ENCODE measurements at regions not wholly inside any gene's neighbourhood (a gene's known extent, or its start where the extent isn't known, plus 50 kb on each side); places are given as distances from the start of the nearest gene placed in this dataset.

- TF ChIP-seq ZNF512 (CRISPR knock-in tag; IDR thresholded peaks at IDR 0.05; ENCODE audit: borderline replicate concordance) (no peak), AFF4 (CRISPR knock-in tag; IDR thresholded peaks at IDR 0.05; ENCODE audit: borderline replicate concordance) (no peak), GTF2I (CRISPR knock-in tag; conservative IDR thresholded peaks at IDR 0.05) (no peak), TP53 (CRISPR knock-in tag; IDR thresholded peaks at IDR 0.05) (no peak), MLX (CRISPR knock-in tag; IDR thresholded peaks at IDR 0.05) (no peak), SMAD4 (CRISPR knock-in tag; IDR thresholded peaks at IDR 0.05) (no peak), ZNF416 (CRISPR knock-in tag; IDR thresholded peaks at IDR 0.05) (no peak)
Measured at GRCh38 chr2:6782517-6783237, 83.0 kb downstream of the CMPK2 start (continued).

- H3K9me3 Mint-ChIP-seq = peaks cover 97% of the 10 kb centered on the region
- H3K27ac Mint-ChIP-seq = no peak overlapping the region
- H3K36me3 Mint-ChIP-seq = peaks cover 77% of the 10 kb centered on the region
- POLR2A ChIA-PET = no interaction called here
- DNase-seq (ENCODE audit: low spot score) = no peak
- no peaks in the 10 kb centered on the region for H3K4me1 Mint-ChIP-seq
- ATAC-seq = no peak
- H3K27me3 Mint-ChIP-seq (ENCODE audit: low read depth) = peaks cover 11% of the 10 kb centered on the region
- H3K4me3 Mint-ChIP-seq = no peak overlapping the region
- CTCF ChIA-PET = no interaction called here
- TF ChIP-seq ZNF671 (CRISPR knock-in tag; IDR thresholded peaks at IDR 0.05) (no peak), MXD4 (CRISPR knock-in tag; IDR thresholded peaks at IDR 0.05; ENCODE audit: borderline replicate concordance) (no peak), JUN (CRISPR knock-in tag; IDR thresholded peaks at IDR 0.05) (no peak), TP53 (CRISPR knock-in tag; IDR thresholded peaks at IDR 0.05) (no peak), AR (CRISPR knock-in tag; IDR thresholded peaks at IDR 0.05) (no peak), ETV6 (CRISPR knock-in tag; IDR thresholded peaks at IDR 0.05) (no peak), NFE2L1 (CRISPR knock-in tag; IDR thresholded peaks at IDR 0.05) (no peak), ZNF425 (CRISPR knock-in tag; conservative IDR thresholded peaks at IDR 0.05) (no peak), ARID4B (CRISPR knock-in tag; IDR thresholded peaks at IDR 0.05; ENCODE audit: borderline replicate concordance) (no peak)
- TF ChIP-seq, protein P1, sequence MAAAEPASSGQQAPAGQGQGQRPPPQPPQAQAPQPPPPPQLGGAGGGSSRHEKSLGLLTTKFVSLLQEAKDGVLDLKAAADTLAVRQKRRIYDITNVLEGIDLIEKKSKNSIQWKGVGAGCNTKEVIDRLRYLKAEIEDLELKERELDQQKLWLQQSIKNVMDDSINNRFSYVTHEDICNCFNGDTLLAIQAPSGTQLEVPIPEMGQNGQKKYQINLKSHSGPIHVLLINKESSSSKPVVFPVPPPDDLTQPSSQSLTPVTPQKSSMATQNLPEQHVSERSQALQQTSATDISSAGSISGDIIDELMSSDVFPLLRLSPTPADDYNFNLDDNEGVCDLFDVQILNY (CRISPR knock-in tag; IDR thresholded peaks at IDR 0.05) = no peak
- TF ChIP-seq, protein P2, sequence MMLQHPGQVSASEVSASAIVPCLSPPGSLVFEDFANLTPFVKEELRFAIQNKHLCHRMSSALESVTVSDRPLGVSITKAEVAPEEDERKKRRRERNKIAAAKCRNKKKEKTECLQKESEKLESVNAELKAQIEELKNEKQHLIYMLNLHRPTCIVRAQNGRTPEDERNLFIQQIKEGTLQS (CRISPR knock-in tag; conservative IDR thresholded peaks at IDR 0.05) = no peak
Measured at GRCh38 chr2:6783238-6783614, 82.5 kb downstream of the CMPK2 start.

Data from WTC11 (cell line).